ENCODE measurements at regions not wholly inside any gene's neighbourhood (a gene's known extent, or its start where the extent isn't known, plus 50 kb on each side); places are given as distances from the start of the nearest gene placed in this dataset.

- no peak for DNase-seq (ENCODE audit: low spot score)
Measured at GRCh38 chr1:168918860-168919741, 187.4 kb upstream of the ATP1B1 start.

GRCh38 chr1:168920456-168921094, 185.9 kb upstream of the ATP1B1 start:
- no peak for DNase-seq (ENCODE audit: low spot score)

GRCh38 chr1:168921629-168922028, 184.9 kb upstream of the ATP1B1 start:
- DNase-seq (ENCODE audit: low spot score): no peak

GRCh38 chr1:168923521-168924136, 182.9 kb upstream of the ATP1B1 start:
- no peak for DNase-seq (ENCODE audit: low spot score)

GRCh38 chr1:168924976-168925375, 181.5 kb upstream of the ATP1B1 start:
- DNase-seq (ENCODE audit: low spot score): no peak

- DNase-seq (ENCODE audit: low spot score): no peak
Measured at GRCh38 chr1:168926236-168926635, 180.3 kb upstream of the ATP1B1 start.

- no peak for DNase-seq (ENCODE audit: low spot score)
Measured at GRCh38 chr1:168932539-168932938, 174.0 kb upstream of the ATP1B1 start.

GRCh38 chr1:168933141-168933805, 173.2 kb upstream of the ATP1B1 start:
- no peak for DNase-seq (ENCODE audit: low spot score)

- DNase-seq (ENCODE audit: low spot score): no peak
Measured at GRCh38 chr1:168939110-168939946, 167.2 kb upstream of the ATP1B1 start.

GRCh38 chr1:168939947-168940223, 166.6 kb upstream of the ATP1B1 start:
- DNase-seq (ENCODE audit: low spot score): no peak

- DNase-seq (ENCODE audit: low spot score): no peak
Measured at GRCh38 chr1:168941640-168942039, 164.8 kb upstream of the ATP1B1 start.

- DNase-seq (ENCODE audit: low spot score): no peak
Measured at GRCh38 chr1:168942165-168942564, 164.3 kb upstream of the ATP1B1 start.

- DNase-seq (ENCODE audit: low spot score): no peak
Measured at GRCh38 chr1:168945870-168946269, 160.6 kb upstream of the ATP1B1 start.

GRCh38 chr1:168947041-168947440, 159.4 kb upstream of the ATP1B1 start:
- no peak for DNase-seq (ENCODE audit: low spot score)

- DNase-seq (ENCODE audit: low spot score): no peak
Measured at GRCh38 chr1:168949672-168950071, 156.8 kb upstream of the ATP1B1 start.

- DNase-seq (ENCODE audit: low spot score): no peak
Measured at GRCh38 chr1:168957818-168958217, 148.7 kb upstream of the ATP1B1 start.

GRCh38 chr1:168958562-168959289, 147.8 kb upstream of the ATP1B1 start:
- DNase-seq (ENCODE audit: low spot score): no peak

- DNase-seq (ENCODE audit: low spot score): no peak
Measured at GRCh38 chr1:168959382-168959781, 147.1 kb upstream of the ATP1B1 start.

GRCh38 chr1:168960114-168960513, 146.4 kb upstream of the ATP1B1 start:
- no peak for DNase-seq (ENCODE audit: low spot score)

GRCh38 chr1:168960595-168960994, 145.9 kb upstream of the ATP1B1 start:
- no peak for DNase-seq (ENCODE audit: low spot score)

GRCh38 chr1:168963601-168964000, 142.9 kb upstream of the ATP1B1 start:
- no peak for DNase-seq (ENCODE audit: low spot score)
